Astrocyte of the cerebellum (primary cell): ENCODE measurements at regions not wholly inside any gene's neighbourhood (a gene's known extent, or its start where the extent isn't known, plus 50 kb on each side); places are given as distances from the start of the nearest gene placed in this dataset.

Experiments used
- DNase-seq: peaks from one replicate; pipeline ENCODE4 v3.0.0-alpha.2; 2011; ENCODE audit warnings: low read depth
- H3K4me3 ChIP-seq: 2 replicates; pipeline ENCODE4 v1.5.1; 2011; ENCODE audit warnings: mild to moderate bottlenecking, low read depth, low read length, moderate library complexity
- CTCF ChIP-seq: IDR thresholded peaks from 2 replicates; pipeline ENCODE4 v1.5.1; 2012; ENCODE audit warnings: low read length, low read depth, moderate library complexity, mild to moderate bottlenecking; ENCODE audit errors: missing control alignments
- in situ Hi-C: cut with HindIII; loops from 2 replicates; pipeline ENCODE4 v1.10.0; 2017; ENCODE audit warnings: low sequenced_read_pairs

- in situ Hi-C loops, result no loop called here
- no peak for DNase-seq
- no peak overlapping the region for H3K4me3 ChIP-seq
- no peak for TF ChIP-seq CTCF
Observed at GRCh38 chr14:85248881-85249635, 280.9 kb upstream of the FLRT2 start.

- peak; percentile 11 for DNase-seq
- in situ Hi-C loops, result no loop called here
- TF ChIP-seq CTCF, result no peak
- no peak overlapping the region for H3K4me3 ChIP-seq
Observed at GRCh38 chr14:85250414-85251189, 279.3 kb upstream of the FLRT2 start.

GRCh38 chr14:85252011-85252410 is 277.9 kb upstream of the FLRT2 start:
- in situ Hi-C loops, result no loop called here
- TF ChIP-seq CTCF, result no peak
- DNase-seq, result peak; percentile 45
- H3K4me3 ChIP-seq, result no peak overlapping the region

GRCh38 chr14:85254711-85255110 is 275.2 kb upstream of the FLRT2 start:
- in situ Hi-C loops, result no loop called here
- no peak for TF ChIP-seq CTCF
- no peak for DNase-seq
- no peak overlapping the region for H3K4me3 ChIP-seq

- H3K4me3 ChIP-seq, result no peak overlapping the region
- DNase-seq, result no peak
- TF ChIP-seq CTCF, result no peak
- in situ Hi-C loops, result no loop called here
Observed at GRCh38 chr14:85257287-85257686, 272.7 kb upstream of the FLRT2 start.

- no peak overlapping the region for H3K4me3 ChIP-seq
- TF ChIP-seq CTCF, result no peak
- no peak for DNase-seq
- in situ Hi-C loops, result no loop called here
Observed at GRCh38 chr14:85263916-85264675, 265.8 kb upstream of the FLRT2 start.
